ENCODE measurements at regions not wholly inside any gene's neighbourhood (a gene's known extent, or its start where the extent isn't known, plus 50 kb on each side); places are given as distances from the start of the nearest gene placed in this dataset.

DNA sequence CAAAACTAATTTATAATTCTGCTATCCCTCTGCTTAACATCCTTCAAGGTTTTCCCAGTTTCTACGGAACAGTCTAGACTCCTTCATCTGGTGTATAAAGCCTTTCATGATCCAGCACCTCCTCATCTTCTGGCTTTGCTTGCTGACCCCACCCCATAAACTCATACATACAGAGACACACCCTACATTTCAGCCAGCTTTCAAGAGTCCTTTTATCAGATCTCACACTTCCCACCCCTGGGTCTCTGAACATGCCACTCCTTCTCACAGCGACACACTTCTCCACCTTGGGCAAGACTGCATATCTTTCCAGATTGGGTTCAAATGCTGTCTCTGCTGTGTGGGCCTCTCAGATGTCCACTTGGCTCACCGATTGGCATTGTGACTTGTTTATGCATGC lies 166.8 kb upstream of the LPP start:
- TF ChIP-seq, protein P1, sequence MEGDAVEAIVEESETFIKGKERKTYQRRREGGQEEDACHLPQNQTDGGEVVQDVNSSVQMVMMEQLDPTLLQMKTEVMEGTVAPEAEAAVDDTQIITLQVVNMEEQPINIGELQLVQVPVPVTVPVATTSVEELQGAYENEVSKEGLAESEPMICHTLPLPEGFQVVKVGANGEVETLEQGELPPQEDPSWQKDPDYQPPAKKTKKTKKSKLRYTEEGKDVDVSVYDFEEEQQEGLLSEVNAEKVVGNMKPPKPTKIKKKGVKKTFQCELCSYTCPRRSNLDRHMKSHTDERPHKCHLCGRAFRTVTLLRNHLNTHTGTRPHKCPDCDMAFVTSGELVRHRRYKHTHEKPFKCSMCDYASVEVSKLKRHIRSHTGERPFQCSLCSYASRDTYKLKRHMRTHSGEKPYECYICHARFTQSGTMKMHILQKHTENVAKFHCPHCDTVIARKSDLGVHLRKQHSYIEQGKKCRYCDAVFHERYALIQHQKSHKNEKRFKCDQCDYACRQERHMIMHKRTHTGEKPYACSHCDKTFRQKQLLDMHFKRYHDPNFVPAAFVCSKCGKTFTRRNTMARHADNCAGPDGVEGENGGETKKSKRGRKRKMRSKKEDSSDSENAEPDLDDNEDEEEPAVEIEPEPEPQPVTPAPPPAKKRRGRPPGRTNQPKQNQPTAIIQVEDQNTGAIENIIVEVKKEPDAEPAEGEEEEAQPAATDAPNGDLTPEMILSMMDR (IDR thresholded peaks at IDR 0.05), result no peak
- TF ChIP-seq POLR2A (IDR thresholded peaks at IDR 0.05), result no peak
- TF ChIP-seq EP300 (IDR thresholded peaks at IDR 0.05), result no peak
